ENCODE measurements at regions not wholly inside any gene's neighbourhood (a gene's known extent, or its start where the extent isn't known, plus 50 kb on each side); places are given as distances from the start of the nearest gene placed in this dataset.

- TF ChIP-seq CTCF (IDR thresholded peaks at IDR 0.05; ENCODE audit: poor library complexity, severe bottlenecking), result no peak
- no peak overlapping the region for H3K4me3 ChIP-seq (ENCODE audit: severe bottlenecking)
- no peaks in the 10 kb centered on the region for H3K27me3 ChIP-seq (ENCODE audit: insufficient read depth, poor library complexity, severe bottlenecking)
- DNase-seq (ENCODE audit: low spot score), result no peak
- H3K4me1 ChIP-seq (ENCODE audit: insufficient read depth, poor library complexity, severe bottlenecking), result peaks cover 6% of the 10 kb centered on the region
- H3K36me3 ChIP-seq (ENCODE audit: low read depth), result no peaks in the 10 kb centered on the region
- no peaks in the 10 kb centered on the region for H3K9me3 ChIP-seq (ENCODE audit: severe bottlenecking)
- no peak for ATAC-seq (ENCODE audit: low read depth)
- H3K27ac ChIP-seq (ENCODE audit: poor library complexity, severe bottlenecking), result no peak overlapping the region
Measured at GRCh38 chr9:26745111-26745510, 147.5 kb downstream of the CAAP1 start.

- Histone ChIP-seq H3K9me3 (ENCODE audit: severe bottlenecking) (no peaks in the 10 kb centered on the region), H3K4me1 (ENCODE audit: insufficient read depth, poor library complexity, severe bottlenecking) (peaks cover 6% of the 10 kb centered on the region), H3K27ac (ENCODE audit: poor library complexity, severe bottlenecking) (no peak overlapping the region), H3K36me3 (ENCODE audit: low read depth) (no peaks in the 10 kb centered on the region), H3K4me3 (ENCODE audit: severe bottlenecking) (no peak overlapping the region), H3K27me3 (ENCODE audit: insufficient read depth, poor library complexity, severe bottlenecking) (no peaks in the 10 kb centered on the region)
- DNase-seq (ENCODE audit: low spot score), result no peak
- TF ChIP-seq CTCF (IDR thresholded peaks at IDR 0.05; ENCODE audit: poor library complexity, severe bottlenecking), result peak; percentile 87
- no peak for ATAC-seq (ENCODE audit: low read depth)
Measured at GRCh38 chr9:26744191-26744965, 148.2 kb downstream of the CAAP1 start.

DNA sequence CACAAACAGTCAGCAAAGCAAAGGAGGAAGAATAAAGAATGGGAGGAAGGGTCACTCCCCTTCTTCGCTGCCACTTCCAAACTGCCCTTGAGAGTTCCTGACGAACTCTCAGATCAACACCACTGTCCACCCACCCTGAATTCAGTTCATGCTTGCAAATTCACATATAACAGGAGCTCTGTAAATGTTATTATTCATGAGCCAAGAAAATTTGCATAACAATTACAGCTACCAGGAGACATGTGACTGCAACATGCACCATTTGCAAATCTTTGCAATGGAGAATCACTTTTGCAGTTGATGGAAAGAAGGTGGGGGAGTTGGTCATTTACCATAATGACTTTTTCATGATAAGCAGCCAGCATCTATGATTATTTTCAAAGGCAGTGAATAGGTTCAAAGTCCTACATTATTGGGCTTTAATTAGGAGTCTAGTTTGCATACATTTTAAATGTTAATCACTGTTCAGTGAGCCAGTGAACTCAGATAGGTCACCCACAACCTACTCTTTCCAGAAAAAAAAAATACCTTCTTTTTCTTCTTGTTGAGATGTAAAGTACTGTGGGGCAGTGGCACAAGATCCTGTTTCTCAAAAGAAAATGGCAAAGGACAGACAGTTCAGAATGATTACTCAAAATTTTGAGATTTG, 149.7 kb downstream of the CAAP1 start:
- DNase-seq (ENCODE audit: low spot score), result no peak
- no peak for ATAC-seq (ENCODE audit: low read depth)

DNA sequence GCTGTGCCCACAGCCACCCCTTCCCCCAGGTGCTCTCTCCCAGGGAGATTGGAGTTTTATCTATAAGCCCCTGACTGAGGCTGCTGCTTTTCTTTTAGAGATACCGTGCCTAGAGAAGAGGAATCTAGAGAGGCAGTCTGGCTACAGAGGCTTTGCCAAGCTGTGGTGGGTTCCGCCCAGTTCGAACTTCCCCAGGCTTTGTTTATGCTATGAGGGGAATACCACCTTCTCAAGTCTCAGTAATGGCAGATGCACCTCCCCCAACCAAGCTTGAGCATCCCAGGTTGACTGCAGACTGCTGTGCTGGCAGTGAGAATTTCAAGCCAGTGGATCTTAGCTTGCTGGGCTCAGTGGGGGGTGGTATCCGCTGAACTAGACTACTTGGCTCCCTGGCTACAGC, 157.4 kb downstream of the CAAP1 start:
- H3K4me3 ChIP-seq (ENCODE audit: severe bottlenecking), result no peak overlapping the region
- H3K9me3 ChIP-seq (ENCODE audit: severe bottlenecking), result no peaks in the 10 kb centered on the region
- H3K36me3 ChIP-seq (ENCODE audit: low read depth), result no peaks in the 10 kb centered on the region
- no peak overlapping the region for H3K27ac ChIP-seq (ENCODE audit: poor library complexity, severe bottlenecking)
- TF ChIP-seq CTCF (IDR thresholded peaks at IDR 0.05; ENCODE audit: poor library complexity, severe bottlenecking), result no peak
- no peak for ATAC-seq (ENCODE audit: low read depth)
- no peaks in the 10 kb centered on the region for H3K4me1 ChIP-seq (ENCODE audit: insufficient read depth, poor library complexity, severe bottlenecking)
- no peak for DNase-seq (ENCODE audit: low spot score)
- no peaks in the 10 kb centered on the region for H3K27me3 ChIP-seq (ENCODE audit: insufficient read depth, poor library complexity, severe bottlenecking)

More for the DNA sequence above, 149.7 kb downstream of the CAAP1 start:
- H3K36me3 ChIP-seq (ENCODE audit: low read depth), result no peaks in the 10 kb centered on the region
- TF ChIP-seq CTCF (IDR thresholded peaks at IDR 0.05; ENCODE audit: poor library complexity, severe bottlenecking), result no peak
- no peak overlapping the region for H3K27ac ChIP-seq (ENCODE audit: poor library complexity, severe bottlenecking)
- peaks cover 6% of the 10 kb centered on the region for H3K4me1 ChIP-seq (ENCODE audit: insufficient read depth, poor library complexity, severe bottlenecking)
- H3K27me3 ChIP-seq (ENCODE audit: insufficient read depth, poor library complexity, severe bottlenecking), result no peaks in the 10 kb centered on the region
- no peaks in the 10 kb centered on the region for H3K9me3 ChIP-seq (ENCODE audit: severe bottlenecking)
- H3K4me3 ChIP-seq (ENCODE audit: severe bottlenecking), result no peak overlapping the region

DNA sequence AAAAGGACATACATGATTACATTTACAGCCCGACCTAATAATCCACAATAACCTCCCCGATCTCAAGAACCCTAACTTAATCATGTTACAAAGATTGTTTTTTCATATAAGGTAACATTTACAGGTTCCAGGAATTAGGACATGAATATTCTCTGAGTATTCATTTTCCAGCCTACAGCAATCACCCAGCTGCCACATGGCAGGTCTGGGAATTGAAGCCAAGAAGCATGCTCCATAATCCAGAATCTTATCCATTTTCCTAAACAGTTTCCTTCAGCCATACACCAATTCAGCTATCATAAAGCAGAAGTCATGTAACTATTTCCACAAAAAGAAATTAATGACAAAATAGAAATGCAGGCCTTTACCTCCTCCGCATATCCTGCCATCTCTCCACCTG, 163.4 kb downstream of the CAAP1 start:
- DNase-seq (ENCODE audit: low spot score) (no peak), ATAC-seq (ENCODE audit: low read depth) (no peak)
- no peak for TF ChIP-seq CTCF (IDR thresholded peaks at IDR 0.05; ENCODE audit: poor library complexity, severe bottlenecking)
- Histone ChIP-seq H3K9me3 (ENCODE audit: severe bottlenecking) (no peaks in the 10 kb centered on the region), H3K36me3 (ENCODE audit: low read depth) (no peaks in the 10 kb centered on the region), H3K4me1 (ENCODE audit: insufficient read depth, poor library complexity, severe bottlenecking) (no peaks in the 10 kb centered on the region), H3K4me3 (ENCODE audit: severe bottlenecking) (no peak overlapping the region), H3K27me3 (ENCODE audit: insufficient read depth, poor library complexity, severe bottlenecking) (peaks cover 7% of the 10 kb centered on the region), H3K27ac (ENCODE audit: poor library complexity, severe bottlenecking) (no peak overlapping the region)

All from RWPE2 (cell line).